Transverse colon (tissue), 4 donors: ENCODE measurements at regions not wholly inside any gene's neighbourhood (a gene's known extent, or its start where the extent isn't known, plus 50 kb on each side); places are given as distances from the start of the nearest gene placed in this dataset.

ENCODE experiments used
- DNase-seq: peaks from one replicate; pipeline ENCODE4 v3.0.0-alpha.2; 2019
- H3K27ac ChIP-seq, 4 donors: fragments of 200-600 bp; sonication (generic); 2 replicates each; pipeline ENCODE4 v1.5.1; 2016 to 2018; ENCODE audit warnings: inconsistent platforms in 4 of 4
- H3K27me3 ChIP-seq: fragments of 200-600 bp; sonication (generic); 2 replicates; pipeline ENCODE4 v1.5.1; 2017; ENCODE audit warnings: inconsistent platforms
- H3K36me3 ChIP-seq, 4 donors: fragments of 200-600 bp; sonication (generic); 2 replicates each; pipeline ENCODE4 v1.5.1; 2017 to 2019; ENCODE audit warnings: inconsistent platforms in 4 of 4
- H3K4me1 ChIP-seq, 4 donors: fragments of 200-600 bp; sonication (generic); 2 replicates each; pipeline ENCODE4 v1.5.1; 2017 to 2020; ENCODE audit warnings: inconsistent platforms in 4 of 4
- H3K4me3 ChIP-seq, 4 donors: fragments of 200-600 bp; sonication (generic); 1 replicate in 1 of 4; 2 replicates in 3 of 4; pipeline versions ENCODE4 v1.5.1 to v1.6.1; 2017 to 2019; ENCODE audit warnings: inconsistent platforms in 4 of 4
- H3K9me3 ChIP-seq, 2 donors: fragments of 200-600 bp; sonication (generic); 2 replicates each; pipeline ENCODE4 v1.5.1; 2017 to 2019; ENCODE audit warnings: inconsistent platforms in 2 of 2
- EP300 ChIP-seq: sonication (generic); formaldehyde crosslinking; IDR thresholded peaks from one replicate; pipeline ENCODE4 v1.6.1; 2017; ENCODE audit warnings: antibody characterized with exemption, low read depth
- POLR2A ChIP-seq: fragments of 450-650 bp; IDR thresholded peaks from one replicate; pipeline ENCODE4 v1.6.1; 2016; ENCODE audit warnings: antibody characterized with exemption, mild to moderate bottlenecking, moderate library complexity
- POLR2AphosphoS5 ChIP-seq, 3 donors: sonication (generic); formaldehyde crosslinking; IDR thresholded peaks; one replicate each; pipeline ENCODE4 v1.6.1; 2016; ENCODE audit warnings: antibody characterized with exemption in 3 of 3
- WGBS, 2 donors: methylation state at CpG; one replicate each; pipeline ENCODE4 v1.1.5; 2018; ENCODE audit warnings: low coverage in 1 of 2; 5-methylcytosine and 5-hydroxymethylcytosine counted together
- in situ Hi-C, 4 donors: fragments of 200-750 bp; cut with MboI; loops; one replicate each; pipeline versions ENCODE4 v1.15.0 to v1.15.1; 2017; ENCODE audit warnings: low sequenced_read_pairs in 3 of 4, low pct_ligation_motif_present in 1 of 4, low pct_unique_long_range_greater_than_20kb in 1 of 4
- intact Hi-C: fragments of 100-400 bp; cut with DNase I; formaldehyde crosslinking; loops from one replicate; pipeline ENCODE4 v1.15.1; 2023; ENCODE audit warnings: low total_unique reads
- TF ChIP-seq, protein P1 (sequence below), 5 experiments: fragments of 200-600 bp in 3 of 5; fragments of 450-650 bp in 2 of 5; sonication (generic) in 3 of 5; IDR thresholded peaks; 1 replicate in 2 of 5; 2 replicates in 3 of 5; pipeline ENCODE4 v1.5.1; 2016 to 2017; ENCODE audit warnings: antibody characterized with exemption in 5 of 5, inconsistent platforms in 3 of 5, mild to moderate bottlenecking in 2 of 5, moderate library complexity in 1 of 5

DNA sequence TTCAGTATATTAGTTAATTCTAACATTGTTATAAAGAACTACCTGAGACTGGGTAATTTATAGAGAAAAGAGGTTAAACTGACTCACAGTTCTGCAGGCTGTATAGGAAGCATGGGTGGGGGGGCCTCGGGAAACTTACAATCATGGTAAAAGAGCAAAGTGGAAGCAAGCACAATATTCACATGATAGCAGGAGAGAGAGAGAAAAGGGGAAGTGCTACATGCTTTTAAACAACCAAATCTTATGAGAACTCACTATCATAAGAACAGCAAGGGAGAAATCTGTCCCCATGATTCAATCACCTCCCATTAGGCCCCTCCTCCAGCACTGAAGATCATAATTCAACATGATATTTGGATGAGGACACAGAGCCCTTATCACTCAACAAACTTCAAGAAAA, 324.9 kb downstream of the ZNF608 start:
- in situ Hi-C loops: no loop called here
- H3K9me3 ChIP-seq: no peaks in the 10 kb centered on the region
- TF ChIP-seq, protein P1, sequence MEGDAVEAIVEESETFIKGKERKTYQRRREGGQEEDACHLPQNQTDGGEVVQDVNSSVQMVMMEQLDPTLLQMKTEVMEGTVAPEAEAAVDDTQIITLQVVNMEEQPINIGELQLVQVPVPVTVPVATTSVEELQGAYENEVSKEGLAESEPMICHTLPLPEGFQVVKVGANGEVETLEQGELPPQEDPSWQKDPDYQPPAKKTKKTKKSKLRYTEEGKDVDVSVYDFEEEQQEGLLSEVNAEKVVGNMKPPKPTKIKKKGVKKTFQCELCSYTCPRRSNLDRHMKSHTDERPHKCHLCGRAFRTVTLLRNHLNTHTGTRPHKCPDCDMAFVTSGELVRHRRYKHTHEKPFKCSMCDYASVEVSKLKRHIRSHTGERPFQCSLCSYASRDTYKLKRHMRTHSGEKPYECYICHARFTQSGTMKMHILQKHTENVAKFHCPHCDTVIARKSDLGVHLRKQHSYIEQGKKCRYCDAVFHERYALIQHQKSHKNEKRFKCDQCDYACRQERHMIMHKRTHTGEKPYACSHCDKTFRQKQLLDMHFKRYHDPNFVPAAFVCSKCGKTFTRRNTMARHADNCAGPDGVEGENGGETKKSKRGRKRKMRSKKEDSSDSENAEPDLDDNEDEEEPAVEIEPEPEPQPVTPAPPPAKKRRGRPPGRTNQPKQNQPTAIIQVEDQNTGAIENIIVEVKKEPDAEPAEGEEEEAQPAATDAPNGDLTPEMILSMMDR (IDR thresholded peaks at IDR 0.05): no peak
- TF ChIP-seq EP300: no peak
- no peak for TF ChIP-seq POLR2AphosphoS5 (IDR thresholded peaks at IDR 0.05)
- no peak for TF ChIP-seq POLR2A
- H3K27me3 ChIP-seq: no peaks in the 10 kb centered on the region
- no peaks in the 10 kb centered on the region for H3K4me1 ChIP-seq
- intact Hi-C loops: no loop called here
- H3K27ac ChIP-seq: no peak overlapping the region
- 69 to 100% methylated on average over 1 of the region's 1 CpG for WGBS, 2 donors
- H3K4me3 ChIP-seq: no peak overlapping the region
- H3K36me3 ChIP-seq: no peaks in the 10 kb centered on the region
- DNase-seq: no peak

DNA sequence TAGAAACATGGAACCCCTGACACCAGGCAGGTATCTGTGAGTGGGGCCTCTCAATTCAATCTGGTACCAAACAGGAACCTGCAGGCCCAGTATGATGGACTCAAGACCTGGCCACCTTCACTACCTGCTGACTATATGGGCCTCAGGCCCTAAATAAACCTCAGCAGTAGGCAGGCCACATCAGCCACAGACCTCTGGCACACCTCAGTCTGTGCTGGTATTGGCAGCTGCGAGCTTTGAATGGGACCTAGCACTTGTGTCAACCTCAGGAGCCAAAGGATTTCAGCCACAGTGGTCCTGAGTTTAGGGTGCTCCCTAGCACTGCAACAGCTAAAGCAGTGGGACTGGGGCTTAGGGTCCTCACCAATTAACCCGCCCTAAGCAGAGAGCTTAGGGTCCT, 325.5 kb downstream of the ZNF608 start:
- no peak overlapping the region for H3K27ac ChIP-seq
- no peaks in the 10 kb centered on the region for H3K27me3 ChIP-seq
- no peak for DNase-seq
- H3K4me3 ChIP-seq: no peak overlapping the region
- TF ChIP-seq EP300 (no peak), POLR2A (no peak), POLR2AphosphoS5 (IDR thresholded peaks at IDR 0.05) (no peak)
- TF ChIP-seq, protein P1 (IDR thresholded peaks at IDR 0.05): no peak
- no peaks in the 10 kb centered on the region for H3K4me1 ChIP-seq
- no peaks in the 10 kb centered on the region for H3K36me3 ChIP-seq
- WGBS, 2 donors: 46% methylated on average over 2 of the region's 2 CpGs; no CpG with 5 or more reads in 1 of the 2 donors
- in situ Hi-C loops (no loop called here), intact Hi-C loops (no loop called here)
- no peaks in the 10 kb centered on the region for H3K9me3 ChIP-seq

DNA sequence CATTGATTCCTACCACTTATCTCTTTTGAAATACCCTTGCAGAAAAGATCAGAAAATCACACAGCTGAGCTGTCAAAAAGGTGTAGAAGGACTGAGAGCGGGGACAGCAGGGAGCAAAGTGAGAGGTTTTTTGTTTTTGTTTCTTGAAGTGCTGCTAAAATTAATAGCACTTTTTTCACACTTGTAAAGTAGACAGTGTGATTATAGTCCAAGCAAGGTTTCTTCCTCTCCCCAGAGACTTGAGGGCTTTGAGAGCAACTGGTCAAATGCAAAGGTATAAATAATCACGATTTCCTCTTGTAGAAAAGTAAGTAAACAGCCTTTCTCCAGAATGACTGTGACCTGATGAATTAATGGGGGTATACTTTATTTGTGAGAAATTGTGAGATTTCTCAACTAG, 326.9 kb downstream of the ZNF608 start:
- no peak for DNase-seq
- WGBS, 2 donors: 70 to 80% methylated on average over 2 of the region's 2 CpGs
- H3K27ac ChIP-seq: no peak overlapping the region
- intact Hi-C loops (no loop called here), in situ Hi-C loops (no loop called here)
- no peaks in the 10 kb centered on the region for H3K27me3 ChIP-seq
- TF ChIP-seq POLR2A (no peak), EP300 (no peak), POLR2AphosphoS5 (IDR thresholded peaks at IDR 0.05) (no peak)
- TF ChIP-seq, protein P1 (IDR thresholded peaks at IDR 0.05): no peak
- no peaks in the 10 kb centered on the region for H3K4me1 ChIP-seq
- H3K9me3 ChIP-seq: no peaks in the 10 kb centered on the region
- no peak overlapping the region for H3K4me3 ChIP-seq
- no peaks in the 10 kb centered on the region for H3K36me3 ChIP-seq

DNA sequence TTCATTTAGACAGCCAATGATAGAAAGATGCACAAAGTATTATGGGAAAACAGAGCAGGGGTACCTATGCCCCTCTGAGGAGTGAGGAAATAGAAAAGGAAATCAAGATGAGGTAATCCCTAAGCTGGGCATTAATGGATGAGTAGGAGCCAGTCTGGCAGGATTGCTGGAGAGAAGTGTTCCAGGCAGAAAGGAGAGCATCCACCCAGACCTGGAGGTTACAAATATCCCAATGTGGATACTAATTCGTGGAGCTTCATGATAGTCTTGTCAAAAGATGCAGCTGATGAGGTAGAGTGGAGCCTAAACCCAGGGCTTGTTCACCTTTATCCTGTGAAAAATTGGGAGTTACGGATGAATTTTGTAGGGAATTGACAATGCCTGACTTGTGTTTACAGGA, 328.0 kb downstream of the ZNF608 start:
- no peak overlapping the region for H3K4me3 ChIP-seq
- in situ Hi-C loops (no loop called here), intact Hi-C loops (no loop called here)
- no peaks in the 10 kb centered on the region for H3K4me1 ChIP-seq
- H3K9me3 ChIP-seq: no peaks in the 10 kb centered on the region
- DNase-seq: no peak
- 89 to 91% methylated on average over 2 of the region's 2 CpGs for WGBS, 2 donors
- no peak overlapping the region for H3K27ac ChIP-seq
- TF ChIP-seq POLR2A: no peak
- TF ChIP-seq, protein P1 (IDR thresholded peaks at IDR 0.05): no peak
- no peak for TF ChIP-seq EP300
- no peak for TF ChIP-seq POLR2AphosphoS5 (IDR thresholded peaks at IDR 0.05)
- H3K27me3 ChIP-seq: no peaks in the 10 kb centered on the region
- H3K36me3 ChIP-seq: no peaks in the 10 kb centered on the region
